ENCODE measurements at regions not wholly inside any gene's neighbourhood (a gene's known extent, or its start where the extent isn't known, plus 50 kb on each side); places are given as distances from the start of the nearest gene placed in this dataset.
A peak's percentile ranks its signal among the peaks of the same experiment; 100 is the strongest.

- peak; percentile 48 for DNase-seq (ENCODE audit: low spot score)
Observed at GRCh38 chr6:54717849-54718455, 128.6 kb upstream of the FAM83B start.

GRCh38 chr6:54718541-54719023 lies 128.0 kb upstream of the FAM83B start:
- no peak for DNase-seq (ENCODE audit: low spot score)

- no peak for DNase-seq (ENCODE audit: low spot score)
Observed at GRCh38 chr6:54719131-54719530, 127.4 kb upstream of the FAM83B start.

DNA sequence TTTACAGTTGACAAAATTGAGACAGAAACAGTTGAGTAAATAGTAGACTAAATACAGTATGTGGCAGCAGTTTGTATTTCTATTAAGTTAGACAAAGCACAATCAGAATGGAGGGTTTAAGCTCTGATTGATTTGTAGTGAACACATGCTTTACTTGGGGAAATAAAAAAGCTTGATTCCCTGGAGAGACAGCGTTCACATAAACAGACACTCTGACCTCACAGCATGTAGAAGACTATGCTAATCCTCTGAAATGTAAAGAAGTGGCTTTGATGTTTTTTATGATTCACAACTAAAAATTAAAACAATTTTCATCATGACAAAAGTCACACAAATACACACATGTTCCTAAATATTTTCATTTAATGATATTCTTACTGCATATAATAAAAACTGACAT lies 126.9 kb upstream of the FAM83B start:
- no peak for DNase-seq (ENCODE audit: low spot score)

DNA sequence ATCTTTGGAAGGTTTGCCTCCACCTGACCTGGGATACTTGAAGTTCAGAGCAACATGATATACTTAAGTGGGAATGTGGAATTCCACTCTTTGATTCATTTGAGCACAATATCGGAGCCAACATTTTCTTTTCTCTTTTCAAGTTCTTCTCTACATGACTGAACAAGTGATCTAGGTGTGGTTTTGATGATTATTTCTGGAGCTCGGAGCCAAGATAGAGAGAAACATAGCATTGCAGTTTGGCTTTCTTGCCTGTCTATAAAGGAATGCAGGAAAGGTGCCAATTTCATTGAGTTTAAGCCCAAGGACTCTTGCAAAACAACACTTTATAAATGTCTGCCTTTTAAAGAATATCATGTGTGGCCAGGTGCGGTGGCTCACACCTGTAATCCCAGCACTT lies 124.2 kb upstream of the FAM83B start:
- no peak for DNase-seq (ENCODE audit: low spot score)

DNA sequence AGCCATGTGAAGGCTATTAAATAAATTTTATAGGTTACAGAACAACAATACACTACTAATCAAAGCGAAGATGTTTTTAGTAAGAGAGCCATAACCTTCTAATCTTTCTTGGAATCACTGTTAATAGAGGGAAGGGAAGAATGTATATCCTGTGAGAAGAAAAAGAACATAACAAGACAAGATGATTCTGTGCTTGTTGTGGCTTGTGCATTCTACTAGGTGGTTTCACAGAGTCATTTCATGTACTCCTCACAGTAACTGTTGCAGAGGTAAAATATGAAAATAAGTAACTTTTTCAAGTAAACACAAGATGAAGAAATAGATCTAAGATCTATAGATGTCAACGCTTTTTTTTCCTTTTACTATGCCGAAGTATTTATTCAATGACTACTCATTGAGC lies 116.9 kb upstream of the FAM83B start:
- no peak for DNase-seq (ENCODE audit: low spot score)

- DNase-seq (ENCODE audit: low spot score) = no peak
Observed at GRCh38 chr6:54730767-54731630, 115.6 kb upstream of the FAM83B start.

- peak; percentile 29 for DNase-seq (ENCODE audit: low spot score)
Observed at GRCh38 chr6:54737247-54737646, 109.3 kb upstream of the FAM83B start.

GRCh38 chr6:54747955-54748354 lies 98.6 kb upstream of the FAM83B start:
- DNase-seq (ENCODE audit: low spot score) = no peak

DNA sequence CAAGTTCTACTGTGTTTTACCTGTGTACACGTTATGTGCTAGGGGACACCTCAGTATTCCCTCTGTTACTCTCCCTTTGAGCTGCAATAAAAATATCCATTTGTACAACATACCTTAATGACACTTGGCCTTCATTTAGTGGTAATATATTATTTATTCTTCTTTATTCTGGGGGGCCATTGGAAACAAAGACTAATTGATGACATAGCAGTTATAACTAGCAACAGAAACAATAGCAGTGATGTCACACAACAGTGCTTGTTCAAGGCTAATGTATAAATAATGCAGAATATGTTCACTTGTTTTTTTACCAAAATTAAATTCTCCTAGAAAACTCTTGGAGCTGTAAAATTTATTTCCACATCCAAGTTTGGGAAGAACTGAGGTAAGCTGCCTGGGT lies 92.2 kb upstream of the FAM83B start:
- no peak for DNase-seq (ENCODE audit: low spot score)

GRCh38 chr6:54758340-54758739 lies 88.2 kb upstream of the FAM83B start:
- no peak for DNase-seq (ENCODE audit: low spot score)

GRCh38 chr6:54768494-54768893 lies 78.1 kb upstream of the FAM83B start:
- DNase-seq (ENCODE audit: low spot score) = no peak

GRCh38 chr6:54770328-54770727 lies 76.2 kb upstream of the FAM83B start:
- no peak for DNase-seq (ENCODE audit: low spot score)

DNA sequence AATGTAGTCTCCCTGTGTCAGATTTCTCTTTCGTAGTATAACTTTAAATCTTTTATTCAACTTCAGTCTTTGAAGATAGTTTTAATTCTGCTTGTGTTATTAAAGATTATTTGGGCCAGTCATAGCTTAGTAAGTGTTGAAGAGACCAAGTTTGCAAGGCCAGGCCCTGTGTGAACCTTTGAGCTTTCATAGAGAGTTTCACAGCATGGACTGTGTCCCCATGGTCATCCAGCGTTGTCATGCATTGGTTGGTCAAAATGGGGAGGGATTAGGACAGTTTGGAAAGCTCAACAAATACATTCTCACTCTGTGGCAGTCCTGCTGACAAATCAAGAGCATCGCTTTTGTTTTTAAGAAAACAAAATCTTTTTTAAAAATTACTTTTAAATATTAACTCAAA lies 74.6 kb upstream of the FAM83B start:
- DNase-seq (ENCODE audit: low spot score) = no peak

DNA sequence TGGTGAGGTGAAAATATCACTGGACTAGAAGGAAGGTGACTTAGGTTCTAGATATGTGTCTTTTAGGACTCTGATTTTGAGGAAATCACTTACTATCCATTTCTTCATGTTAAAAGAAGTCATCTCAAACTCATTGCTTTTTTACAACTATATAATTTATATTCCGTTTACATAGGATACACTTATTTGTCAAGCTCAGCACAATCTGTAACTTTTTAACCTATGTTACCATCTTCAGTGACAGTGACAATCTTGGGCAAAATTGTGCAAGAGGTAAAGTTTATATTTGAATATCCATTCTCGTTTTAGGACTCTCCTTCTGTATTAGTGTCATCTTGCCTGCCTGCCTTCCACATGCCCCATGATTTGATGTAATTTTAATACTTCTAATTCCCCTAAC lies 74.0 kb upstream of the FAM83B start:
- no peak for DNase-seq (ENCODE audit: low spot score)

- DNase-seq (ENCODE audit: low spot score) = no peak
Observed at GRCh38 chr6:54775576-54775975, 71.0 kb upstream of the FAM83B start.

GRCh38 chr6:54776891-54777290 lies 69.7 kb upstream of the FAM83B start:
- DNase-seq (ENCODE audit: low spot score) = no peak

GRCh38 chr6:54778731-54779130 lies 67.8 kb upstream of the FAM83B start:
- no peak for DNase-seq (ENCODE audit: low spot score)

DNA sequence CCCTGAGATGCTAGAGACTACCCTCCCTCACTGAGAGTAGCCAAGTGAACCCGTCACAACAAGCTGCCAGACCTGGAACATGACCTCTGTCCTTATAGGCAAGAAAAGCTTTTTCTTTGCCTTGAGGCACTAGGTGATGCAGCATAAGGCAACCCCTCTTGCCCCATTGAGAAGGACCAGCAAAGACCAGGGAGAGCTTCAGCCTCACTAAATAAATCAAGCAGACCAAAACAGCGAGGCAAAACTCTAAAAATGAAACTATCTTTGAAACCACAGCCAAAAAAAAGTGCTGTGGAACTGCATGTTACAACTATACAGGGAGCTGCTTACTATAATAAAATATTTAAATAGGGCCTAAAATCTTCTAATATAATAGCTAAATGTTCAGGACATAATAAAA lies 62.6 kb upstream of the FAM83B start:
- DNase-seq (ENCODE audit: low spot score) = no peak

GRCh38 chr6:54786154-54786553 lies 60.4 kb upstream of the FAM83B start:
- DNase-seq (ENCODE audit: low spot score) = no peak

DNA sequence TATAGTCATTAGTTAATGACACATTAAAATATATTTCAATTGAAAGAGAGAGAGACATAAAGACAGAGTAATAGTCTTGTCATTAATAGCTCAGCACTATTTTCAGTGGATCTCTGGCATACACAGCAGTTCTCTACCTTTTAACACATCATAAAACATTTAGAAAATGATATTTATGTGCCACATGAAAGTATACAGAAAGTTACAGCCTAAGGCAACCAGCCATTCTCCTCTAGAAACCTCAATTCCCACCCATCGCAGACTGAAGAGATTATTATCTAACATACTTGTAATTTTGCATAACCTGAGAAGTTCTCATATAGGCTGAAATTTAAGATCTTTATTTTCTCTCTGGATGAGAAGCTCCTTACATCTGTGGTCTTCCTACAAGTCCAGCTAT lies 58.7 kb upstream of the FAM83B start:
- DNase-seq (ENCODE audit: low spot score) = no peak

All from iPS-NIHi11 (cell line).